Nephron (organoid): ENCODE measurements at regions not wholly inside any gene's neighbourhood (a gene's known extent, or its start where the extent isn't known, plus 50 kb on each side); places are given as distances from the start of the nearest gene placed in this dataset.

Experiments
- H3K27ac Mint-ChIP-seq, 3 experiments: 2 replicates each; pipeline ENCODE4 v1.8.0; 2020; ENCODE audit warnings: mixed read lengths in 3 of 3, mild to moderate bottlenecking in 2 of 3, moderate library complexity in 1 of 3
- H3K27me3 Mint-ChIP-seq: 2 replicates; pipeline ENCODE4 v1.8.0; 2021; ENCODE audit warnings: low read depth, mild to moderate bottlenecking, moderate library complexity, mixed read lengths
- H3K36me3 Mint-ChIP-seq: 2 replicates; pipeline ENCODE4 v1.8.0; 2020; ENCODE audit warnings: low read depth, mixed read lengths
- H3K4me1 Mint-ChIP-seq: 2 replicates; pipeline ENCODE4 v1.8.0; 2020; ENCODE audit warnings: mixed read lengths
- H3K4me3 Mint-ChIP-seq, 3 experiments: 2 replicates each; pipeline ENCODE4 v1.8.0; 2020; ENCODE audit warnings: mild to moderate bottlenecking in 3 of 3, mixed read lengths in 3 of 3, moderate library complexity in 2 of 3
- H3K9me3 Mint-ChIP-seq: 2 replicates; pipeline ENCODE4 v1.8.0; 2020; ENCODE audit warnings: mixed read lengths
- TF ChIP-seq, protein P1 (sequence below), 3 experiments: fragments of 200-600 bp; sonication (generic); IDR thresholded peaks; one replicate each; pipeline ENCODE4 v1.5.0; 2021; ENCODE audit warnings: antibody characterized with exemption in 3 of 3; ENCODE audit not compliant: unreplicated experiment in 3 of 3

GRCh38 chr1:184813528-184814089 is 59.0 kb upstream of the EDEM3 start:
- H3K27ac Mint-ChIP-seq = no peak overlapping the region
- no peaks in the 10 kb centered on the region for H3K27me3 Mint-ChIP-seq
- TF ChIP-seq, protein P1, sequence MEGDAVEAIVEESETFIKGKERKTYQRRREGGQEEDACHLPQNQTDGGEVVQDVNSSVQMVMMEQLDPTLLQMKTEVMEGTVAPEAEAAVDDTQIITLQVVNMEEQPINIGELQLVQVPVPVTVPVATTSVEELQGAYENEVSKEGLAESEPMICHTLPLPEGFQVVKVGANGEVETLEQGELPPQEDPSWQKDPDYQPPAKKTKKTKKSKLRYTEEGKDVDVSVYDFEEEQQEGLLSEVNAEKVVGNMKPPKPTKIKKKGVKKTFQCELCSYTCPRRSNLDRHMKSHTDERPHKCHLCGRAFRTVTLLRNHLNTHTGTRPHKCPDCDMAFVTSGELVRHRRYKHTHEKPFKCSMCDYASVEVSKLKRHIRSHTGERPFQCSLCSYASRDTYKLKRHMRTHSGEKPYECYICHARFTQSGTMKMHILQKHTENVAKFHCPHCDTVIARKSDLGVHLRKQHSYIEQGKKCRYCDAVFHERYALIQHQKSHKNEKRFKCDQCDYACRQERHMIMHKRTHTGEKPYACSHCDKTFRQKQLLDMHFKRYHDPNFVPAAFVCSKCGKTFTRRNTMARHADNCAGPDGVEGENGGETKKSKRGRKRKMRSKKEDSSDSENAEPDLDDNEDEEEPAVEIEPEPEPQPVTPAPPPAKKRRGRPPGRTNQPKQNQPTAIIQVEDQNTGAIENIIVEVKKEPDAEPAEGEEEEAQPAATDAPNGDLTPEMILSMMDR (IDR thresholded peaks at IDR 0.05; ENCODE audit: unreplicated experiment in 3 of 3) = no peak
- H3K9me3 Mint-ChIP-seq = peaks cover 14% of the 10 kb centered on the region
- H3K4me1 Mint-ChIP-seq = no peaks in the 10 kb centered on the region
- no peak overlapping the region for H3K4me3 Mint-ChIP-seq
- peaks cover 6% of the 10 kb centered on the region for H3K36me3 Mint-ChIP-seq

DNA sequence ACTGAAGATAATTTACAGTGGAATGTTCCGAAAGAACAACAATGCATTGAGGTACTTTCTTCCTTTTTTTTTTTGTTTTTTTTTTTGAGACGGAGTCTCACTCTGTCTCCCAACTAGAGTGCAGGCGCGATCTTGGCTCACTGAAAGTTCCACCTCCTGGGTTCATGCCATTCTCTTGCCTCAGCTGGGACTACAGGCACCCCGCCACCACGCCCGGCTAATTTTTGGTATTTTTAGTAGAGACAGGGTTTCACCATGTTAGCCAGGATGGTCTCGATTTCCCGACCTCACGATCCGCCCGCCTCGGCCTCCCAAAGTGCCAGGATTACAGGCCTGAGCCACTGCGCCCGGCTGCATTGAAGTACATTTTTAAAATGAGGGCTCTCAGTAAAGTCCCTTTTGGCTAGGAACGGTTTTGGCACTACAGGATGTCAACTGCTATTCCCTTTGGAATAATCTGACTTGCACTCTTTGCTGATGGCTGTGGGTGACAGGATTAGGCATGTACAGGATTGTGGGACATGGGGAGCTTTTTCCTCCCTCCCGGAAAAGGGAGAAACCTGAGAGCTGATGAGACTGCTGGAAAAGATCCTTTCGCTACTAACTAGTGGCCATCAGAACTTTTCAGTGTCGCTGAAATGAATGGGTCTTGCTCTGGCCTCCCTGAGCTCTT is 56.9 kb upstream of the EDEM3 start:
- Mint-ChIP-seq H3K4me3 (no peak overlapping the region), H3K36me3 (no peaks in the 10 kb centered on the region), H3K9me3 (peaks cover 11% of the 10 kb centered on the region), H3K27ac (no peak overlapping the region), H3K27me3 (no peaks in the 10 kb centered on the region), H3K4me1 (no peaks in the 10 kb centered on the region)
- TF ChIP-seq, protein P1 (IDR thresholded peaks at IDR 0.05; ENCODE audit: unreplicated experiment in 3 of 3) = no peak

DNA sequence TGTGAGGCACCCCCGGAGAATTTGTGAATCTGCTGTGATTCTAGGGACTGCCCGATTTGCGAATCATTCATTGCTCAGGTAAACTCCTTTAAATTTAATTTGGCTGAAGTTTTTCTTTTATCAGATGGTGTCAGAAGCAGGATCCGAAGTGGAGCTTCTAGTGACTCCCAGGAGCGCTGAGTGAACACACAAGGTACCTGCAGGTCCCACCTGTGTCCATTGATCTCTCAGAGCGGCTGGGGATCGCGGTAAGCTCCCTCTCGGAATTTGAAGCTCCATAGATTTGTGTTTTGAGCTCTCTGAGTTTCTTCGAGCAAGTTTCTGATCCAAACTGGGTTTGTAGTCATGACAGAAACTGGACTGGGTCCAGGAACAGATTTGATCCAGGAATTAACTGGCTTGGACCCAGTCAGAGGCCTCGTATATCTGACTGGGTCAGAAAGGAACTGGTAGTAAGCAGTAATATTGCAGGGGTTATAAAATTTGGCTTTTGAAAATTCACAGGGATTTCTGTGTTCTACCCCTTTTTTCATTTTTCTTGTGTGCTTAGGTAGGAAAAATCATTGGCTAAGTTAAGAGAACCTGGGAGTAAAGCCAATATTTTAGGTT is 56.2 kb upstream of the EDEM3 start:
- Mint-ChIP-seq H3K4me3 (no peak overlapping the region), H3K9me3 (peaks cover 8% of the 10 kb centered on the region), H3K36me3 (no peaks in the 10 kb centered on the region), H3K27ac (no peak overlapping the region), H3K4me1 (peaks cover under 1% of the 10 kb centered on the region), H3K27me3 (no peaks in the 10 kb centered on the region)
- TF ChIP-seq, protein P1 (IDR thresholded peaks at IDR 0.05; ENCODE audit: unreplicated experiment in 3 of 3) = no peak

- no peak overlapping the region for H3K27ac Mint-ChIP-seq
- no peaks in the 10 kb centered on the region for H3K36me3 Mint-ChIP-seq
- TF ChIP-seq, protein P1 (IDR thresholded peaks at IDR 0.05; ENCODE audit: unreplicated experiment in 3 of 3) = no peak
- H3K9me3 Mint-ChIP-seq = no peaks in the 10 kb centered on the region
- H3K4me1 Mint-ChIP-seq = peaks cover 10% of the 10 kb centered on the region
- H3K27me3 Mint-ChIP-seq = peaks cover 4% of the 10 kb centered on the region
- H3K4me3 Mint-ChIP-seq = no peak overlapping the region
These were observed 51.7 kb upstream of the EDEM3 start for GRCh38 chr1:184806296-184806721.

GRCh38 chr1:184805667-184806295 is 51.1 kb upstream of the EDEM3 start:
- H3K4me3 Mint-ChIP-seq = no peak overlapping the region
- H3K4me1 Mint-ChIP-seq = peaks cover 10% of the 10 kb centered on the region
- H3K27me3 Mint-ChIP-seq = peaks cover 4% of the 10 kb centered on the region
- no peaks in the 10 kb centered on the region for H3K36me3 Mint-ChIP-seq
- TF ChIP-seq, protein P1 (IDR thresholded peaks at IDR 0.05; ENCODE audit: unreplicated experiment in 3 of 3) = peak; percentile 87 to 96 (median 88)
- no peaks in the 10 kb centered on the region for H3K9me3 Mint-ChIP-seq
- H3K27ac Mint-ChIP-seq = peak overlapping the region in 2 of 3 experiments; percentile 6 to 25
